NCI-H460 (cell line): ENCODE measurements at regions not wholly inside any gene's neighbourhood (a gene's known extent, or its start where the extent isn't known, plus 50 kb on each side); places are given as distances from the start of the nearest gene placed in this dataset.

Source experiments
- DNase-seq: peaks from one replicate; pipeline ENCODE4 v3.0.0-alpha.2; 2016; ENCODE audit warnings: low read depth; ENCODE audit errors: extremely low read depth

- DNase-seq, result no peak
Observed at GRCh38 chr11:79686703-79687419, 246.0 kb upstream of the TENM4 start.

- no peak for DNase-seq
Observed at GRCh38 chr11:79683930-79684329, 243.1 kb upstream of the TENM4 start.

DNA sequence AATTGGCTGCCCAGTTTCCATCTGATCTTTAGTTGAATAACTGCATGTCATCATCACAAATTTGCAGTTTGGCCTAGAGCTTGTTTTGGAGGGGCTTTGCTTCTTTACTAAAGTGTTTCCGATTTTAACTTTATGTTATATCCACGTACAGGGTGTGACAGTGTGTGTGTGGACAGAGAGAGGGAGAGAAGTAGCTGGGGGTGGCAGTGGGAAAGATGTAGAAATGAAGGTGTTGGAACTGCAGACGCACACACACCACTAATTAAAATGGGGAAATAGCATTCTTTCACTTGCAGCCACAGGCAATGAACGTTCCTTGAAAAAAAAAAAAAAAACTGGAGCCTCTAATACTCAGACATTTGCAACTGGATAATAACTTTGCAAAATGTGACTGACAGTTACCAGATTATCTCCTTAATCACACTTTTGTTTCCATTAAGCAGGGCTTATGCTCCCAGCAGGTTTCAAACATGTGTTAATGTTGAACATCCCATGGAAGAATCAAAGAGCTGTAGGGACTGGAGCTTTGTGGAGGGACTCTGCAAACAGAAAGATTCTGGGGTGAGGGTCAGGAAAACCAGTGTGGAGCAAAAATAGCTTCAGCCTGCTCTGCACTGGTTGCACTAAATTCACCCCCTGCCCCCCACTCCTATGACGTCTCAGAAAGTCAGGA is 238.1 kb upstream of the TENM4 start:
- no peak for DNase-seq

- DNase-seq, result no peak
Observed at GRCh38 chr11:79676396-79676795, 235.6 kb upstream of the TENM4 start.

- DNase-seq, result no peak
Observed at GRCh38 chr11:79675081-79675480, 234.3 kb upstream of the TENM4 start.

DNA sequence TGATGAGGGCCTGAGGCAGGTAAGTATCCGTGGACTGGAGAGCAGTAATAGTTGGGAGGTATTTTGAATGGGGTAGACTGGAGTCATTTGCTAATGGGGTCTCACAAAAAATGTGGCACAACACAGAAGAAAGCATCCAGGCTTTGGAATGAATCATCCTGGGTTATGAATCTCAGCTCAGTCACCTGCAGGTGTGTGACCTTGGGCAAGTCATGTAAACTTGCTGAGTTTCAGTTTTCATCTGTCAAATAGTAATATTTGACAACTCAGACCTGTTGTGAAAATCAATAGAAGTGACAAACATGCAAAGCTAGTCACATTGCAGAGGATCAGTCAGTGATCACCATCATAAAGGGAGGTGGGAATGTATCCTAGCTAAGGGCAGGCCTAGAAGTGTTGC is 232.0 kb upstream of the TENM4 start:
- no peak for DNase-seq

DNA sequence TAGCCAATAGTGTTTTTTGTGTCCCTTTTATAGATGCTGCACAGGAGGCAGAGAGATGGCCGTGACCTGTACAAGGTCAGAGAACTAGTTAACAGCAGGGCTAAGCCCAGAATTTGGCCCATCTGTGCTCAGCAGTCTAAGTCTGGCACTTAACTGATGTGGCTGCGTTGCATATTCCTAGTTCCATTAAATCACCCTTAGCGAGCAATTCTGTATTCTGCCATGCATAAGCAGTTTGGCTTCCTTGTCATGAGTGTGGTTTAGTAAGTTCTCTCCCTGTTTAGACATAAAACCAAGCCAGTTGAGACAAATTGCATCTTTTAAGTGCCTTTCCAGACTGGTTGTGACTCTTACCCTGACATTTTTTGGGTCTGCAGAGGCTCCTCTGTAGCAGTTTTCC is 230.6 kb upstream of the TENM4 start:
- no peak for DNase-seq

DNA sequence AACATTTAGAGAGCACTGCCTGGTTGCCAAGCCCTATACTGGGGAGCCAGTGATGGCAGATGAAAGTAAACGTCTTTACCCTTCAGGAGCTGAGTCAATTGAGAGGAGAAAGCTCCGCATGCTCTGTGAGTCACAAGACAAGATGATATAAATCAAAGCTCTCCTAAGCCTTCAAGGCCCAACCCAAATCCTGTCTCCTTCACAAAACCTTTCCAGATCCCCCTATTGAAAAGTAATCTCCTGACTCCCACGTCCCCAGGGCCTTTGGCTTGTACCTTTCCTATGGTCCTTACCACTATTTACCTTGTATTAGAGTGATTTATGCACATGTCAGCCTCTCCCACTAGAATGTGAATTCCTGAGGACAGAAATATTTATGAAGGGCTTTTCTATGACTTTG is 230.1 kb upstream of the TENM4 start:
- no peak for DNase-seq

DNA sequence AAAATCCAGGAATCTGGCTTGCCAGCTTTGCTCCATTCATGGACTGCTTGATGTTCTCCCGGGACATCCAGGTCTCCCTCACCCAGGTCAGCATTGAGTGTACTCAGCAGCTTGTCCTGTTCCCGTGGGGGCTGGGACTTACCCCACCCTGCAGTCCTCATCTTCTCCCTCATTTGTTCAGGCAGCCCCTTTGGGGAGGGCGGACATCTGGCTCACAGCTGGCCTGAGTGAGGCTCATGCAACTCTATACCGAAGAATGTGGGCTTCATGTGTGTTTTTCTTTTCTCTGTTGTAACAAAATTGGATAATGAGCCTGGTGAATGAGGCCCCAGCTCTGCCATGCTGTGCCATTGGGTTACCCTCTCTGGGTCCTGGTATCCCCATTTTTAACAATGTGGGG is 227.7 kb upstream of the TENM4 start:
- no peak for DNase-seq

GRCh38 chr11:79667380-79667779 is 226.6 kb upstream of the TENM4 start:
- DNase-seq, result no peak

- no peak for DNase-seq
Observed at GRCh38 chr11:79663017-79663416, 222.2 kb upstream of the TENM4 start.

- DNase-seq, result no peak
Observed at GRCh38 chr11:79661373-79661772, 220.5 kb upstream of the TENM4 start.

DNA sequence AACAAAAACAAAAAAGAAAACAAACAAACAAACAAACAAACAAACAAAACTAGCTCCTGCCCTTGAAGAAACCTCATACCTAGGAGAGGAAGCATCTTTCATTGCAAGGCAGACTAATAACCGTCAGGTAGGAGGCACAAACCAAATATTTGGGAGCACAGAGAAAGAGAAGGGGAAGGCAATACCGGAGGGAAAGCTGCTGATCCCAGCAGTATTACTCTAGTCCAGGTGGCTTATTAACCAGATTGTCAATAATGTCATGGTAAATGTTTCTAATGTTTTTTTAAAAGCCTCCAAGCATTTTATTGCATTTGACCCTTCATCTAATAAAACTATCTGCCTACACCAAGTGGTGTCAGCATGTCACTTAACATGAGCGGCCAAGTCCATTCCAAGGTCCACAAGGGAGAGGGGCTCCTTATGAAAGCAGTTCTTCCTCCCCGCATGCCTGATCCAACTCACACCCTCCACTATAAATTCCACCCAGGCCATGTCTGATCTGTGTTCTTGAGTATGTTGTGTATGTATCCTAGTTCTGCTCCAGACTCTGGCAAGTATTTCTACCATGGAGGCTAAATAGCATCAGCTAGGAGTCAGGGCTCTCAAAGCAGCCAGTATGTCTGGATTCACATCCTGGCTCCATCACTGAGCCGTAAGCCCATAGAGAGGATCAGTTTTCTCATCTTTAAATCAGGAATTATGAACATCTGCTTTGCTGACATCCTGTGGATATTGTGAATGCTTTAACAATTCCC is 208.1 kb upstream of the TENM4 start:
- DNase-seq, result no peak

DNA sequence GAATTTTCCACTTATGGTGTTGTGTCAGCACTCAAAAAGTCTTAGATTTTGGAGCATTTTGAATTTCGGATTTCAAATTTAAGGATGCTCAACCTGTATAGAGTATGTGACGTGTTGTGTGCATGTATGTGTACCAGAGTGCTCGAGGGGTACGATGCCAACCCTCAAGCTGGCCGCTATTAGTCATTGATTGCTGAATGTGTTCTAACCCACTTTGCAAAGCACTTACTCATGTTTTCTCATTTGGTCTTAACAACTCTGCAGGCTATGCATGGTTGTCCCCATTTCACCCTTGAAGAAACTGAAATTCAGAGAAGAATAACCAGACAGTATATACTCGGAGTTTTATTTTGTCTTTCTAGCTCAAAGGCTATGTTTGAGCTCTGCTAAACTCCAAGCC is 196.4 kb upstream of the TENM4 start:
- DNase-seq, result no peak

DNA sequence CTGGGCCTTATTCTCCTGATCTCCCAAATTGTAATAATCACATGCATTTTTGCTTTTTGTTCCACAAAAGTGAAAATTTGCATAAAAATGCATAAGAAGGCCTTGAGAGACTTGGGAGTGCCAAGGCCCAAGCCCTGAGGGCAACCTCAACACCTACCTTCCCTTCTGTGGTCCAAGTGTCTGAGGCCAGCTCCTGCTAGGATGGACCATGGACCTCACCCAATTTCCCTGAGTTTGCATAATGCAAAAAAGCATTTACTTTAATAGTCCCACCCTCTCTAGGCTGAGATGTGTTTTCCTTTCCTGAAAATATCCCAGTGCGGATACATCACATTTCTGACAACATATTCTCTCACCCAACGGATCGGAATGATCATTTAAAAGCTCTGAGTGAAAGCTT is 194.1 kb upstream of the TENM4 start:
- DNase-seq, result no peak

- no peak for DNase-seq
Observed at GRCh38 chr11:79627281-79627680, 186.5 kb upstream of the TENM4 start.

- no peak for DNase-seq
Observed at GRCh38 chr11:79626135-79627075, 185.6 kb upstream of the TENM4 start.

DNA sequence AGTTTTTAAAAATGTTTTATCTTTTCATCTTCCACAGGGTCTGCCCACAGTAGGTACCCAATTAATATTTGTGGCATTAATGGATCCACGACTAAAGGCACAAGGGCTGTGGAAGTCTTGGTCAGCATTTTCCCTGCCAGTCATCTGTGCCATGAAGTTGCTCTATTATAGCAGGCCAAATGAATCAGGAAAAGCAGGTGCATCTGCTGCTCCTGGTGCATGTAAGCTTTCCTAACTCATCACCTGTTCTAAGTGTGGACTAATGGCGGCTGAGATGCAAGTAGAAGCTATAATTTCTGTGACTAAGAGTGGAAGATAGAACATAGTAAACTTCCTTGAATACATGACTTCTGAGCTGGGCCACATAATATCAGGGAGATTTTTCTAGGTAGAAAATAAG is 182.5 kb upstream of the TENM4 start:
- DNase-seq, result no peak

GRCh38 chr11:79617561-79617960 is 176.7 kb upstream of the TENM4 start:
- no peak for DNase-seq

GRCh38 chr11:79616392-79616851 is 175.6 kb upstream of the TENM4 start:
- DNase-seq, result no peak

- no peak for DNase-seq
Observed at GRCh38 chr11:79615425-79615824, 174.6 kb upstream of the TENM4 start.
